Central memory CD8-positive, alpha-beta T cell (primary cell): ENCODE measurements at regions not wholly inside any gene's neighbourhood (a gene's known extent, or its start where the extent isn't known, plus 50 kb on each side); places are given as distances from the start of the nearest gene placed in this dataset.
"Not testable (repeated sequence)": the region's sequence is repeated elsewhere in the genome, so short reads cannot be mapped to it uniquely, and the experiment has no call there.

Source experiments
- ATAC-seq: fragments of 150-1000 bp; cut with Tn5 transposase; replicated peaks from 2 replicates; pipeline ENCODE4 v1.10.0; 2022; ENCODE audit warnings: mild to moderate bottlenecking, moderate FRiP score, moderate number of reproducible peaks; ENCODE audit not compliant: poor library complexity, severe bottlenecking; ENCODE audit errors: extremely low read depth
- DNase-seq, 2 donors: peaks; one replicate each; pipeline ENCODE4 v3.0.0; 2021; ENCODE audit warnings: low spot score in 2 of 2
- H3K27ac Mint-ChIP-seq: one replicate; pipeline ENCODE4 v1.8.0; 2022; ENCODE audit warnings: low read depth, mild to moderate bottlenecking, moderate library complexity, mixed read lengths
- H3K27me3 Mint-ChIP-seq: one replicate; pipeline ENCODE4 v1.8.0; 2022; ENCODE audit warnings: mixed read lengths
- H3K36me3 Mint-ChIP-seq: one replicate; pipeline ENCODE4 v1.8.0; 2022; ENCODE audit warnings: mild to moderate bottlenecking, moderate library complexity, mixed read lengths; ENCODE audit not compliant: insufficient read depth
- H3K4me1 Mint-ChIP-seq: one replicate; pipeline ENCODE4 v1.8.0; 2022; ENCODE audit warnings: mixed read lengths
- H3K4me3 Mint-ChIP-seq: one replicate; pipeline ENCODE4 v1.8.0; 2022; ENCODE audit warnings: mild to moderate bottlenecking, moderate library complexity, mixed read lengths
- H3K9me3 Mint-ChIP-seq: one replicate; pipeline ENCODE4 v1.8.0; 2022; ENCODE audit warnings: mixed read lengths

- H3K27ac Mint-ChIP-seq, H3K4me1 Mint-ChIP-seq, ATAC-seq, H3K36me3 Mint-ChIP-seq, DNase-seq, H3K4me3 Mint-ChIP-seq, H3K27me3 Mint-ChIP-seq: not testable (repeated sequence)
- H3K9me3 Mint-ChIP-seq, result peaks cover 10% of the 10 kb centered on the region
Observed at GRCh38 chr18:55664758-55665400, 76.9 kb upstream of the TCF4 start.

- no peak overlapping the region for H3K4me3 Mint-ChIP-seq
- H3K36me3 Mint-ChIP-seq, result no peaks in the 10 kb centered on the region
- ATAC-seq (no peak), DNase-seq (no peak)
- H3K27ac Mint-ChIP-seq, result no peak overlapping the region
- peaks cover 12% of the 10 kb centered on the region for H3K9me3 Mint-ChIP-seq
- no peaks in the 10 kb centered on the region for H3K27me3 Mint-ChIP-seq
- no peaks in the 10 kb centered on the region for H3K4me1 Mint-ChIP-seq
Observed at GRCh38 chr18:55663891-55664290, 75.9 kb upstream of the TCF4 start.

GRCh38 chr18:55658598-55658997, 70.6 kb upstream of the TCF4 start:
- no peak for ATAC-seq
- no peak overlapping the region for H3K27ac Mint-ChIP-seq
- no peaks in the 10 kb centered on the region for H3K36me3 Mint-ChIP-seq
- H3K27me3 Mint-ChIP-seq, result no peaks in the 10 kb centered on the region
- DNase-seq, result no peak
- peaks cover 13% of the 10 kb centered on the region for H3K9me3 Mint-ChIP-seq
- no peak overlapping the region for H3K4me3 Mint-ChIP-seq
- no peaks in the 10 kb centered on the region for H3K4me1 Mint-ChIP-seq

- no peaks in the 10 kb centered on the region for H3K36me3 Mint-ChIP-seq
- no peak for DNase-seq
- H3K4me3 Mint-ChIP-seq, result no peak overlapping the region
Observed at GRCh38 chr18:55657572-55658331, 69.8 kb upstream of the TCF4 start.

GRCh38 chr18:55654986-55655385, 67.0 kb upstream of the TCF4 start:
- Mint-ChIP-seq H3K27me3 (no peaks in the 10 kb centered on the region), H3K4me3 (no peak overlapping the region), H3K9me3 (peaks cover 29% of the 10 kb centered on the region), H3K27ac (no peak overlapping the region), H3K36me3 (no peaks in the 10 kb centered on the region), H3K4me1 (no peaks in the 10 kb centered on the region)
- no peak for ATAC-seq
- DNase-seq, result no peak

More at GRCh38 chr18:55657572-55658331, 69.8 kb upstream of the TCF4 start:
- no peaks in the 10 kb centered on the region for H3K4me1 Mint-ChIP-seq
- H3K27ac Mint-ChIP-seq, result no peak overlapping the region
- peaks cover 17% of the 10 kb centered on the region for H3K9me3 Mint-ChIP-seq
- no peaks in the 10 kb centered on the region for H3K27me3 Mint-ChIP-seq
- ATAC-seq, result no peak

GRCh38 chr18:55651236-55651635, 63.2 kb upstream of the TCF4 start:
- Mint-ChIP-seq H3K4me3 (no peak overlapping the region), H3K4me1 (no peaks in the 10 kb centered on the region), H3K27me3 (no peaks in the 10 kb centered on the region), H3K36me3 (no peaks in the 10 kb centered on the region), H3K9me3 (peaks cover 24% of the 10 kb centered on the region), H3K27ac (no peak overlapping the region)
- DNase-seq (no peak), ATAC-seq (no peak)

- no peak overlapping the region for H3K27ac Mint-ChIP-seq
- no peak for DNase-seq
- no peaks in the 10 kb centered on the region for H3K27me3 Mint-ChIP-seq
- ATAC-seq, result no peak
- no peaks in the 10 kb centered on the region for H3K4me1 Mint-ChIP-seq
- H3K36me3 Mint-ChIP-seq, result no peaks in the 10 kb centered on the region
- H3K9me3 Mint-ChIP-seq, result peaks cover 24% of the 10 kb centered on the region
- H3K4me3 Mint-ChIP-seq, result no peak overlapping the region
Observed at GRCh38 chr18:55650363-55650870, 62.4 kb upstream of the TCF4 start.

- no peaks in the 10 kb centered on the region for H3K27me3 Mint-ChIP-seq
- no peak overlapping the region for H3K27ac Mint-ChIP-seq
- DNase-seq, result no peak
Observed at GRCh38 chr18:55647331-55647730, 59.3 kb upstream of the TCF4 start.

GRCh38 chr18:55642191-55642590, 54.2 kb upstream of the TCF4 start:
- H3K9me3 Mint-ChIP-seq, result peaks cover 17% of the 10 kb centered on the region
- no peak for DNase-seq
- no peaks in the 10 kb centered on the region for H3K36me3 Mint-ChIP-seq
- H3K4me1 Mint-ChIP-seq, result no peaks in the 10 kb centered on the region
- ATAC-seq, result no peak
- H3K4me3 Mint-ChIP-seq, result no peak overlapping the region
- no peak overlapping the region for H3K27ac Mint-ChIP-seq
- no peaks in the 10 kb centered on the region for H3K27me3 Mint-ChIP-seq

More at GRCh38 chr18:55647331-55647730, 59.3 kb upstream of the TCF4 start:
- Mint-ChIP-seq H3K4me3 (no peak overlapping the region), H3K36me3 (no peaks in the 10 kb centered on the region), H3K9me3 (peaks cover 12% of the 10 kb centered on the region), H3K4me1 (no peaks in the 10 kb centered on the region)
- no peak for ATAC-seq

GRCh38 chr18:55641486-55641885, 53.5 kb upstream of the TCF4 start:
- no peak overlapping the region for H3K27ac Mint-ChIP-seq
- ATAC-seq (no peak), DNase-seq (no peak)
- H3K4me1 Mint-ChIP-seq, result no peaks in the 10 kb centered on the region
- H3K9me3 Mint-ChIP-seq, result peaks cover 17% of the 10 kb centered on the region
- no peaks in the 10 kb centered on the region for H3K36me3 Mint-ChIP-seq
- no peak overlapping the region for H3K4me3 Mint-ChIP-seq
- H3K27me3 Mint-ChIP-seq, result no peaks in the 10 kb centered on the region
